Stromal cell of bone marrow (primary cell): ENCODE measurements at regions not wholly inside any gene's neighbourhood (a gene's known extent, or its start where the extent isn't known, plus 50 kb on each side); places are given as distances from the start of the nearest gene placed in this dataset.

Source experiments
- DNase-seq: peaks from one replicate; pipeline ENCODE4 v3.0.0-alpha.2; 2012; ENCODE audit warnings: low read depth

GRCh38 chr3:79874646-79875045 lies 106.8 kb upstream of the ROBO1 start:
- DNase-seq: no peak

- DNase-seq: peak; percentile 53
Measured at GRCh38 chr3:79872483-79872882, 104.7 kb upstream of the ROBO1 start.

GRCh38 chr3:79871656-79872055 lies 103.9 kb upstream of the ROBO1 start:
- DNase-seq: no peak

GRCh38 chr3:79870313-79870620 lies 102.5 kb upstream of the ROBO1 start:
- DNase-seq: no peak

GRCh38 chr3:79869461-79870312 lies 101.9 kb upstream of the ROBO1 start:
- no peak for DNase-seq

- no peak for DNase-seq
Measured at GRCh38 chr3:79866162-79866561, 98.4 kb upstream of the ROBO1 start.

GRCh38 chr3:79864077-79864476 lies 96.3 kb upstream of the ROBO1 start:
- no peak for DNase-seq

GRCh38 chr3:79848876-79849275 lies 81.1 kb upstream of the ROBO1 start:
- no peak for DNase-seq

- DNase-seq: no peak
Measured at GRCh38 chr3:79847928-79848327, 80.1 kb upstream of the ROBO1 start.

- no peak for DNase-seq
Measured at GRCh38 chr3:79846148-79846933, 78.5 kb upstream of the ROBO1 start.

GRCh38 chr3:79845546-79845945 lies 77.7 kb upstream of the ROBO1 start:
- no peak for DNase-seq

GRCh38 chr3:79844176-79844575 lies 76.4 kb upstream of the ROBO1 start:
- DNase-seq: no peak

GRCh38 chr3:79843180-79843579 lies 75.4 kb upstream of the ROBO1 start:
- DNase-seq: no peak

- no peak for DNase-seq
Measured at GRCh38 chr3:79835701-79836100, 67.9 kb upstream of the ROBO1 start.

- no peak for DNase-seq
Measured at GRCh38 chr3:79824166-79824565, 56.4 kb upstream of the ROBO1 start.

GRCh38 chr3:79822076-79822475 lies 54.3 kb upstream of the ROBO1 start:
- DNase-seq: no peak

GRCh38 chr3:79820089-79820488 lies 52.3 kb upstream of the ROBO1 start:
- DNase-seq: no peak

- DNase-seq: no peak
Measured at GRCh38 chr3:79818015-79818414, 50.2 kb upstream of the ROBO1 start.
